Activated CD8-positive, alpha-beta memory T cell treated with anti-CD3 and anti-CD28 coated beads for 48 hours (primary cell): ENCODE measurements at regions not wholly inside any gene's neighbourhood (a gene's known extent, or its start where the extent isn't known, plus 50 kb on each side); places are given as distances from the start of the nearest gene placed in this dataset.

Experiments
- DNase-seq, 3 experiments: peaks; one replicate each; pipeline ENCODE4 v3.0.0-alpha.2; 2020; ENCODE audit warnings: low read depth in 2 of 3, low spot score in 2 of 3

GRCh38 chr6:153275997-153276396, 144.9 kb upstream of the RGS17 start:
- DNase-seq: no peak

- DNase-seq: no peak
Measured at GRCh38 chr6:153272201-153272980, 141.3 kb upstream of the RGS17 start.

- DNase-seq: no peak
Measured at GRCh38 chr6:153263489-153263888, 132.4 kb upstream of the RGS17 start.

- DNase-seq: no peak
Measured at GRCh38 chr6:153251326-153251725, 120.2 kb upstream of the RGS17 start.

- DNase-seq: no peak
Measured at GRCh38 chr6:153237670-153238069, 106.6 kb upstream of the RGS17 start.

GRCh38 chr6:153231048-153231646, 100.1 kb upstream of the RGS17 start:
- peak in 2 of 3 experiments; percentile 1 to 2 for DNase-seq

- DNase-seq: no peak
Measured at GRCh38 chr6:153218184-153218792, 87.2 kb upstream of the RGS17 start.

- no peak for DNase-seq
Measured at GRCh38 chr6:153216789-153217188, 85.7 kb upstream of the RGS17 start.

- DNase-seq: no peak
Measured at GRCh38 chr6:153215242-153215641, 84.2 kb upstream of the RGS17 start.

- no peak for DNase-seq
Measured at GRCh38 chr6:153214436-153214835, 83.4 kb upstream of the RGS17 start.

GRCh38 chr6:153210083-153210482, 79.0 kb upstream of the RGS17 start:
- no peak for DNase-seq

- no peak for DNase-seq
Measured at GRCh38 chr6:153208706-153209105, 77.6 kb upstream of the RGS17 start.

GRCh38 chr6:153207617-153208016, 76.5 kb upstream of the RGS17 start:
- DNase-seq: no peak

- DNase-seq: no peak
Measured at GRCh38 chr6:153207006-153207405, 75.9 kb upstream of the RGS17 start.

- DNase-seq: no peak
Measured at GRCh38 chr6:153192943-153193885, 62.1 kb upstream of the RGS17 start.

- no peak for DNase-seq
Measured at GRCh38 chr6:153183925-153184324, 52.8 kb upstream of the RGS17 start.
